ENCODE measurements at regions not wholly inside any gene's neighbourhood (a gene's known extent, or its start where the extent isn't known, plus 50 kb on each side); places are given as distances from the start of the nearest gene placed in this dataset.
"Not testable (repeated sequence)": the region's sequence is repeated elsewhere in the genome, so short reads cannot be mapped to it uniquely, and the experiment has no call there.

- DNase-seq, result not testable (repeated sequence)
These were observed 240.5 kb downstream of the NUAK1 start for GRCh38 chr12:105898271-105898670.

DNA sequence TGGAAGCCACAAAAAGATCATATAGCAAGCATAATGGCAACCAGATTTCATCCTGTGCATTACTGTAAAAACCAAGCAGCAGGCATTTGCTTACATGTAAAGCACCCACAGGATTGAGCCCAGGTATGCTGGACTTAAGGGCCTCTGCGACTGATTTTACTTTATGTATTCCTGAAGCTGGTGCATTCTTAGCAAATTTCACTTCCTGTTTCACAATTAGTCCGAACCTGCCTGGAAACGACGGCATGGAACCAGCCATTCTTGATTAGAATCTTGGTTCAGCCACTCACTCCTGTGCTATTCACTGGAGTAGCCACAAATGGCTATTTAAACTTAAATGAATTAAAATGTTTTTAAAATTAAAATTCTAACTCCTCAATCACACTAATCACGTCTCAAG lies 239.2 kb downstream of the NUAK1 start:
- DNase-seq, result no peak

DNA sequence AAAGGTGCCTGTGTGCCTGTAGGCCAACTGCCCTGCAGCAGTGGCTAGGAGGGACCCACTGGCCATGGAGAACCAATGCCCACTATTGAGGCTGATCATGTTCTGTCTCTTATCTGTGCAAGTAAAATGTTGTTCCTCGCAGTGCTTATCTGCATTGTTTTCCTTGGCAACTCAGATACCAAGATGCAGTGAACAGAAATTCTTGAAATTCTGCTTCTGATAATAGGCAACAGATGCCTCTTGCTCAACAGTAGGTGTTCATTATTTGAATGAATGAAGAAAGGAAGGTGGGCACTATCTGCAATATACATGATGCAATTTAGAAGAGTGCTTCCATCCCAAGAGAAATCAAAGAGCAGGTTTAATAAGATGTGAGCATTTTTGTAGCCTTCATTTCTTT lies 232.2 kb downstream of the NUAK1 start:
- DNase-seq, result no peak

DNA sequence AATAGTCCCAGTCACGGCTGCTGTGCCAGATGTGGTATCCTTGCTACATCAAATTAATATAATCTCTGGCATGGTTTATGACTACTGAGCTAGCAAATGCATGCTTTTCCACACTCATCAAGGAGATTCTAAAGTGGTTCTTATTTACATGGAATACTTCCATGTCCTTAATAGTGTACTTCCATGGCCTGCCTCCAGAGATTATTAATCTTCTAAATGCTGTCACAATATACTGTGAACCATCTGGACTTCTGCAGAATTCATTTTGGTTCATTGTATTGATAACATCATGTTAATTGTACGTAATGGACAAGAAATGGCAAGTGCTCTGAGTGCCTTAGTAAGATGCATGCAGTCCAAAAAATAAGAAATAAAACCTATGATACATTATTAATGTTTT lies 230.8 kb downstream of the NUAK1 start:
- no peak for DNase-seq

DNA sequence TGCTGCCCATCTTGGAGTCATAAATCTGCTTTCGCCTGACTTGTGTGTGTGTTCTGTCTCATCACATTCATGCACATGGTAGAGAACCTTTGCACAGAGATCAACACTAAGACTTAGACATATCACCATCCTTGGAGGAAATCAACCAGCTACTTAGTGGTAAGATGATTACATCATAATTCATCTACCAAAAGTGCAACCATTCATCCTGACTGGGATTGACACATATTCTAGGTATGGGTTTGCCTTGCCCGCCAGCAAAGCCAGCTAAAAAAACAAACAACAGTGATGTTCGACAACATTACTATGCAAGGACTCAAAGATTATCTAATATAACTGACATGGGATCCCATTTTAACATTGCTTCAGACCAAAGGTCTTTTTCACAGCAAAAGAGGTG lies 228.7 kb downstream of the NUAK1 start:
- DNase-seq, result no peak

GRCh38 chr12:105911966-105912365 lies 226.8 kb downstream of the NUAK1 start:
- DNase-seq, result no peak

DNA sequence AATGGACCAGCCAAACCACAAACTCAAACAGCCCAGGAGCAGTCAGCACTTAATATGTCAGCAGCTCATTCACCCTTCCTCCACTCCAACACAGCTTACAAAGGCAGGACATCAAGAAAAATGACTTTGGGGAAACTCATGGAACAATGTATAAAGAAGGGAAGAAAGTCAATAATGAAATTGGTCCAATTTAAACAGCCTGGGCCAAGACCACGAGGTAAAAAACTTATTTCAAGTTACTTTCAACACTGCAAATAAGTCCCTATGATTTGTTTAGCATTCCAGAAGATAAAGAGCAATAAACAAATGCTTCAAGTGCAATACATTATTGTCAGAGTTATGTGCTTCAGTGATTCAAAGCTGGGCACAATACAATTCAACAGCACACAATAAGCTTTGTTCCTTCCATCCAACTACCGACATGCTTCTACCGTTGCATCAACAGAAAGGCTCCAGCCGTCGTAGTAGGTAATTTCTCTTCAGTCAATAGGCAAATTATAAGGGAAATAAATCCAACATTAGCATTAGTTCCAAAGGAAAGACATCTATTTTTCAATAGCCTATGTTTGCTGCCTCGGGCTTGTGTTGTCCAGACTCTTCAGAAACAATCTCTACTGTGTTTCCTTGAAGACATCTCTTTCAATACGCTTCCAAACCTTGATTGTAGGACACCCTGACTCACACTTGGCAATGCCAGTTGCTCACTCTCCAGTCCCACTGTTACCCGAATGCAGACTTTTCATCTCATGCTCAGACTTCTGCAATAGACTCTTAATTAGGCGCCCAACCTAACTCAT lies 225.7 kb downstream of the NUAK1 start:
- DNase-seq, result no peak

GRCh38 chr12:105915997-105916759 lies 222.6 kb downstream of the NUAK1 start:
- DNase-seq, result no peak

GRCh38 chr12:105916760-105917039 lies 222.1 kb downstream of the NUAK1 start:
- DNase-seq, result no peak

DNA sequence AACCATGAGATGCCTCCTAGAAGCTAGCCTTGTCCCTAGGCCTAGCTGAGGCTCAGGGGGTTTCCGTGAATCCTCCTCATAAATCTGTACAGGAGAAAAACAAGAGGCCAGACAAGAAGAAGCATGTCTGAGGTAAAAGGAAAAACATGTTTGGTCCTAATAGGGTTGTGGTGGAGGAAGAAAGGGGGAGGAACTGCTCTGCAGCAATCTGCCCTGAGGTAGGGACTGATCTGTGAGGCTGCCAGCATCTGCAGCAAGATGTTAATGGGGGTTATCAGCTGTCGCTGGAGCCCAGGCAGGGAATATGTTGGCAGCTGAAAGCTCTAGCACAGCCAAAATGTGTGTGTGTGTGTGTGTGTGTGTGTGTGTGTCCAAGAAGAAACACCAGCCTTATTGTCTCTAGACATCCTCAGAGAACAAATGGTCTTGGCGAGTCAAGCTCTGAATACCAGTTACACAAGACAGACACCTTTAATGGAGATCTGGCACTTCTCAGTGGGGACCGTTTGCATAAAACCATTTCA lies 218.5 kb downstream of the NUAK1 start:
- no peak for DNase-seq

GRCh38 chr12:105921055-105921454 lies 217.7 kb downstream of the NUAK1 start:
- DNase-seq, result no peak

DNA sequence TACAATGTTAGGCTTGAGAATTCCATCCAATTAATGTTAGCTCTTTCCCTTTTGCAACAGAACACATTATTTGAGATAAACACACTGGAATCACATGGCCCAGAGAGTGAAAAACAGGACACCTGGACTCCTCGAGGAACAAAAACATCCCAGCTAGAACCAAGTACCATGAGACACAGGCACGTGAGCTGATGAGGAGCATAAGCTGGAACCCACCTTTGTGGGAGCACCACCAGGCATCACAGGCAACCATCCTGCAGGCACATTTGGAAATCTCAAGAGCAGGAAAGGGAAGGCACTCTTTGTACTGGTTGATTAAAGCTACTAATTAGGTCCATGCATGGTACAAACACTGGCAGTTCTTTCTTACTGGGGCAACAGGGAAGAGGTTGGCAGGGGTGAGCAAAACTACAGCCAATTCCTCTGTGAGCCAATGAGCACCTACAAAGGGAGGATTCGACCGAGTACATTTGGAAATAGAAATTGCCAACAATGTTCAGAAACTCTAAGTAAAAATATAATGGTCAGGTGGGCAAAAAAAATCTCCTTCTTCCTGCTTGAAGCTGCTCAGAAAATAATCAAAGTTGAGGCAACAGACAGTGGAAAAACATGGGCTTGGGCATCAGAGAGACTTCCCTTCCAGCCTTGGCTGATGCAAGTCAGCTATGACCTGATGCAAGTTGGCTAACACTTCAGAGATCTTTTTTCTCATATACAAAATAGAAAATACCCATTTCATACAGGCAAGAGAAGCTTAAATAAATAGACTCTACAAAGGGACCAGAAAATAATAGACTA lies 216.7 kb downstream of the NUAK1 start:
- DNase-seq, result no peak

DNA sequence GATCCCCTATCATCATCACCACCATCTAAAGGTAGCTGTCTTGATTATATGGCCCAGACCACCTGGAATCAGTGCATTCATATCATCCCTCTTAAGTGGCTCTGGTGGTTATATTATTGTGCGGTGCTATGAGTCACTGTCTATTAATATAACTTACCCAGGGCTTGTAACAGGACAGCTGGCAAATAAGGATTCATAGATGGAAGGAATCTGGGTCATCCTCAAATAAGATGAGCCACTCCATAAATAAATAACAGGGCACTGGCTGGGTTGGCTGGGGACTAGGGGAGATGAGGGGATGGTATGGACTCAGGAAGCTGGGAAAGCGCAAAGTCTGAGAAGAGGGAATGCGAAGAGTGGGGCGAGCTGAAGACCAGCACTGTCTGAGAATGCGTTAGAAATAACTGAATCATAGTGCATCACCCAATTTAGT lies 216.1 kb downstream of the NUAK1 start:
- no peak for DNase-seq

DNA sequence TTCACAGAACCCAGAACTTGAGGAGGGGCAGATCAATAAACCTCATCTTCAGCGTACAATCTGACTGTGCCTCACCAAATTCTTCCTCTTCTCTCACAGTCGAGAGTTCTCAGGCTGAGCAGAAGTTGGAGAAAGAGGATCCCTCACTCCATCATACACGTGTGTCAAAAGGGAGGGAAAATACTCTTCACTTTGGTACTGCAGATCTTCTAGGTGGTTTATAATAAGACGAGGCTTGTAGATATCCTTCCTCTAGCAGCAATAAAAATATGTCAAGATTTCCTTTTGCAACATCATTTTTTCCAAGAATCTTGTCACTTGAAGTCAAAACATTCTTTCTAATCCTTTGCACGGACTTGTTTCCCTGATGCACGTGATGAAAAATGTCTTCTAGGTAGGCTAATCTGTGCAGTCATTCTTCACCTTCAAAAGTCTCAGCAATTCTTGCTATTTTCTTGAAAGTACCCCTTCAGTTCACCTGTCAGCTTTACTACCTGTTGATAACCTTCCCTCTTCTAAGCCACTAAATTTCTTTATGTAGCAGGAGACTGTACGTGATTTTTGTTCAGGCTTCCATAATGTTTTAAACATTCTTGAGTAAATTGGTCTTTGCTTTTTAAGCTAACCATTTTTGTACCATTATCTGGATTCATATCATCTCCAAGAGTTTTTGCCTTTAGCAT lies 214.1 kb downstream of the NUAK1 start:
- no peak for DNase-seq

- DNase-seq, result no peak
These were observed 211.2 kb downstream of the NUAK1 start for GRCh38 chr12:105927564-105927963.

- peak; percentile 14 for DNase-seq
These were observed 210.3 kb downstream of the NUAK1 start for GRCh38 chr12:105928436-105928835.

- no peak for DNase-seq
These were observed 209.6 kb downstream of the NUAK1 start for GRCh38 chr12:105929192-105929591.

GRCh38 chr12:105930557-105931503 lies 207.9 kb downstream of the NUAK1 start:
- no peak for DNase-seq

DNA sequence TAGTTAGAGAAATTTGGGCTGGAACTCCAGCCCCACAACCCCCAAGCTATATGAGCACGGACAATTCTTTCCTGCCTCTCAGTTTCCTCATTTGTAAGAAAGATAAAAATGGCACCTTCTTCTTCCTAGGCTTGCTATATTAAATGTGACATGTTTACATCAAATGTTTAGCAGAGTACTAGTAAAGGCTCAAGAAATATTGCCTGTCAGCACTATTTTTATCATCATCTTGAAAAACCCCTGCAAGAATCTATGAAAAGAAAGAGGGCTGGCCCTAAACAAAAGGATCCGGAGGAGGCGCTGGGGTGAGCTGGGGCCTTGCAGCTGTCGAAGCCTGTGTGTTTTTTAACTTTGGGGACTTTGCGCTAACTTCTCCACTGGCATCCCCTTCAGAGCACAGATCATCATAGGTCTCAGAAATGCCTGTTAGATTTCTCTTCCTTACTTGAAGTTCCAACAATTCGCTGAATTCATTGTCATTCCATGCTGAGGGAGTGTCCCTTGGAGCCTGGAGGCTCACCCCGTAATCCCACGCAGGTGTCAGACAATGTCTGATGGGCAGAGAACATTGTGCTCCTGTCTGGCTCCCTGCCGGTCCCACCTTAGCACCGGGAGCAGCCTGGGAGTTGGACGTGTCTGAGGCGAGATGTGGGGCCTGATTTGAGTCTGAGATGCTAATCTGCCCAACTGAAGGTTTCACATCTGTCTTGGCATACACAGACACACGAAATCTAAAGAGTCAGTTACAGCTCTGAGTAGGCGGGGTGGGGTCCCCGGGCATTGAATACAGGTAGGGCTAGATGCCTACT lies 206.8 kb downstream of the NUAK1 start:
- DNase-seq, result no peak
